ENCODE measurements at regions not wholly inside any gene's neighbourhood (a gene's known extent, or its start where the extent isn't known, plus 50 kb on each side); places are given as distances from the start of the nearest gene placed in this dataset.

- DNase-seq (ENCODE audit: low read depth in 1 of 2, low spot score in 1 of 2): no peak
- Histone ChIP-seq H3K4me3 (no peak overlapping the region), H3K9me3 (ENCODE audit: low read depth) (no peaks in the 10 kb centered on the region), H3K27ac (no peak overlapping the region), H3K4me1 (ENCODE audit: low read depth) (peaks cover 4% of the 10 kb centered on the region), H3K27me3 (peaks cover 54% of the 10 kb centered on the region), H3K36me3 (no peaks in the 10 kb centered on the region)
- TF ChIP-seq CTCF (IDR thresholded peaks at IDR 0.05; ENCODE audit: low read depth, low read length): no peak
These were observed 109.0 kb upstream of the IRX6 start for GRCh38 chr16:55214974-55215494.

- no peaks in the 10 kb centered on the region for H3K9me3 ChIP-seq (ENCODE audit: low read depth)
- peaks cover 37% of the 10 kb centered on the region for H3K27me3 ChIP-seq
- no peak for TF ChIP-seq CTCF (IDR thresholded peaks at IDR 0.05; ENCODE audit: low read depth, low read length)
- no peak overlapping the region for H3K4me3 ChIP-seq
- H3K4me1 ChIP-seq (ENCODE audit: low read depth): peaks cover 4% of the 10 kb centered on the region
- no peak overlapping the region for H3K27ac ChIP-seq
- DNase-seq (ENCODE audit: low read depth in 1 of 2, low spot score in 1 of 2): no peak
- no peaks in the 10 kb centered on the region for H3K36me3 ChIP-seq
These were observed 106.6 kb upstream of the IRX6 start for GRCh38 chr16:55217392-55217791.

- H3K36me3 ChIP-seq: no peaks in the 10 kb centered on the region
- TF ChIP-seq CTCF (IDR thresholded peaks at IDR 0.05; ENCODE audit: low read depth, low read length): no peak
- no peaks in the 10 kb centered on the region for H3K9me3 ChIP-seq (ENCODE audit: low read depth)
- H3K27me3 ChIP-seq: peaks cover 4% of the 10 kb centered on the region
- no peak overlapping the region for H3K27ac ChIP-seq
- no peak overlapping the region for H3K4me3 ChIP-seq
- no peak for DNase-seq (ENCODE audit: low read depth in 1 of 2, low spot score in 1 of 2)
- no peaks in the 10 kb centered on the region for H3K4me1 ChIP-seq (ENCODE audit: low read depth)
These were observed 102.2 kb upstream of the IRX6 start for GRCh38 chr16:55221836-55222235.

- DNase-seq (ENCODE audit: low read depth in 1 of 2, low spot score in 1 of 2): no peak
- no peak for TF ChIP-seq CTCF (IDR thresholded peaks at IDR 0.05; ENCODE audit: low read depth, low read length)
- Histone ChIP-seq H3K9me3 (ENCODE audit: low read depth) (no peaks in the 10 kb centered on the region), H3K27me3 (peaks cover 4% of the 10 kb centered on the region), H3K36me3 (no peaks in the 10 kb centered on the region), H3K4me1 (ENCODE audit: low read depth) (no peaks in the 10 kb centered on the region), H3K27ac (no peak overlapping the region), H3K4me3 (no peak overlapping the region)
These were observed 101.5 kb upstream of the IRX6 start for GRCh38 chr16:55222486-55222885.

- no peaks in the 10 kb centered on the region for H3K27me3 ChIP-seq
- H3K9me3 ChIP-seq (ENCODE audit: low read depth): no peaks in the 10 kb centered on the region
- no peak for DNase-seq (ENCODE audit: low read depth in 1 of 2, low spot score in 1 of 2)
- H3K36me3 ChIP-seq: no peaks in the 10 kb centered on the region
- no peak for TF ChIP-seq CTCF (IDR thresholded peaks at IDR 0.05; ENCODE audit: low read depth, low read length)
- H3K27ac ChIP-seq: no peak overlapping the region
- no peaks in the 10 kb centered on the region for H3K4me1 ChIP-seq (ENCODE audit: low read depth)
- no peak overlapping the region for H3K4me3 ChIP-seq
These were observed 97.9 kb upstream of the IRX6 start for GRCh38 chr16:55225972-55226542.

Measured in cardiac muscle cell (in vitro differentiated cells and primary cell).